GM19468 (cell line): ENCODE measurements at regions not wholly inside any gene's neighbourhood (a gene's known extent, or its start where the extent isn't known, plus 50 kb on each side); places are given as distances from the start of the nearest gene placed in this dataset.

Experiments
- ATAC-seq: cut with Tn5 transposase; IDR thresholded peaks from one replicate; pipeline ENCODE4 v1.9.1; 2021; ENCODE audit warnings: mild to moderate bottlenecking, moderate library complexity, moderate number of reproducible peaks; ENCODE audit not compliant: unreplicated experiment; ENCODE audit errors: extremely low read depth

DNA sequence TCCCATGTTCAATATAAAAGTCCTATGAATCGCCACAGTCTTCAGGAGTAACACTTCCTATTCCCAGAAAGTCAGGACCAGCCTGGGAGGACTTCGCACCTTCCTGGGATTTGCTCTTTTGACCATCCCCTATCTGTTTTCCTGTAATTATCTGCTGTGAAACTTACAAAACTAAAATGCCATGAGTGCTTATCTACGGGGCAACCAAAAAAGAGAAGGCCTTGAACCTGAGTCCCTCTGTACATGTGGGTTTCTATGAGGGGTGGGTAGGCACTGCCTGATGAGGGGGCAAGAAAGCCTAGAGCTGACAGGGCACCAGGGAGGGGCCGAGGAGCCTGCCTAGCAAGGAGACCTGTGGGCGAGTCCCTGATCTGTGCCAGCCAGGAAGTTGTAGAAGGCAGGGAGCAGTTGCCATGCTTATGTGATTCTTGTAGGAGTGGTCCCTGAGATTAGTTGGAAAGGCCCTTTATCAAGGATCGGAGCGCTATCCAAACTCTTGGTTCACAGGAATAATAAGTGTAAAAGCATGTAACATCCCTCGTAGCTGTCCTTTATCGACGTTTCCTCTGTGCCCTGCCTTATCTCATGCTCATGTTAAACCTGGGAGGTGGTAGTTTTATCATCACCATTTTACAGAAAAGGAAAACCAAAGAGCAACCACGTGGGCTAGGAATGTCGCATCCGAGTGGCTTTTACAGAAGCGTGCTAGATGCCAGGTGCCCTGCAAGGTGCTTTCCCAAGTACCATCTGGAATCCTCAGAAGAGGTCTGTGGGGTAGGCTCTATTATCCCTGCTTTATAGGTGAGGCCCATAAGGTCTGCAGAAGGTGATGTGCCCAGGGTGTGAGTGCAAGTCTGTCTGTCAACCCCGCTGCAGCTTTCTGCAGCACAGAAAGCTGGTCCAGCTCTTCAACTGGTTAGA lies 111.8 kb downstream of the B3GNT2 start:
- no peak for ATAC-seq

DNA sequence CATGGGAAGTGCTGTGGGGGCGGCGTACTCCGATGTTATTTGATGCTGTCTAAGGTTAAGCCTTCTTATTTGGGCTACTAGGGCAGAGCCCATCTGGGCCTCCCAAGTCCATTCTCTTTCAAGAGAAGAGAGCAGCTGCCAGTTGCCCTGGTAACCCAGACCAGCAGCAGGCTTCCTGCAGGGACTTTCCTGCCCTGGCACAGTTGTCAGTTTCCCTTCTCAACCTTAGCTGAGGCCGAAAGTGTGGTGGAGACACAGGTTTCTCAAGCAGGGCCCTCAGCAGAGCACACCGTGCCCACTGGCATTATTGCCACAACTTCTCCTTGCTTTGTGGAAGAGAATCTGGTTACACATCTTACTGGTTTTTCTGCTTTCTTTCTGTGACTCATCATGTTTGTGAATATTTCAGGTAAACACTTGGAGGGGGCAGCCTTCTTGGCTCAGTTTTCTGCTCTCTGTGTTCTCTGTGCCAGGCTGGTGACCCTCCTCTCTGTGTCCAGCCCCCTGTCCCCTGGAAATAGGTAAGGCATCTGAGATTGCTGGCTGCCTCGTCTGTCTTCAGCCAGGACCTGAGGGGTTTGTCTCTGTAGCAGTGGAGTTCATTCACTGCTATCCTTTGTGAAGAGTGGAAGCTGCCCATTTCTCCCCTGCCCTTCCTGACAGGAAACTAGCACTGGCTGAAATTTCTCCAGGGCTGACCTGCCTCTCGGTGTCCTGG lies 111.0 kb downstream of the B3GNT2 start:
- ATAC-seq: peak; percentile 11

DNA sequence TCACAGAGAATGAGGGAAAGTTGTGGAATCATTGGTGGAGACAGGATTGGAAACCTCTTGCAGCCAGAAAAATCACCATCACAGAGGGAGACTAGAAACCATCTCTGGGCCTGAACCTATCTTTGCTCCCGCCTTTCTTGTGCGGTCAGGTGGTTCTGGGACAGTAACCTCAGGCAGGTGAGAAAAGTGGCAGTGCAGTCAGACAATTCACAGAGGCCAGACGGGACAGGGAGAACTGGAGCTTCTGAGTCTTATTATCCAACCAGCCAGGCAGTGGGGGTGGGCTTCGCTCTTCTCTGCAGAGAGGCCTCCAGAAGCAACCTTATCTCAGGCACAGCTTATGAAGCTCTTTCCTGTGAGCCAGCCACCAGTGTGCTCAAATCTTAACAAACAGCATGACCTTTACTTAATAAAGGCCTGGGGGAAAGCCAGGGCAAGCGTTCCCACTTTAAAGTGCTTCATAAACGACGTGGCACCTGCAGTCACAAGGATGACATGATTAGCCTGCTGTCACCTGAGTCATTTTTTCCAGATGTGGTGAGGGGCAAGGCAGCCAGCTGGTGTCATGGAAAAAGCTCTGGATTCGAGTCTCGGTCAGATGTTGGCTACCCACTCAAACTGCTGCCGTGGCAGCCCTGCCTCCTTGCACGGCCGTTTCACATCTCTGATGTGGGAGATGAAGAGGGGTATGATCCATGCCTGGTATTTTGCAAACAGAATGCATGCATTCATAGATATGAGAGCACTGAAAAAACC lies 109.7 kb downstream of the B3GNT2 start:
- no peak for ATAC-seq

DNA sequence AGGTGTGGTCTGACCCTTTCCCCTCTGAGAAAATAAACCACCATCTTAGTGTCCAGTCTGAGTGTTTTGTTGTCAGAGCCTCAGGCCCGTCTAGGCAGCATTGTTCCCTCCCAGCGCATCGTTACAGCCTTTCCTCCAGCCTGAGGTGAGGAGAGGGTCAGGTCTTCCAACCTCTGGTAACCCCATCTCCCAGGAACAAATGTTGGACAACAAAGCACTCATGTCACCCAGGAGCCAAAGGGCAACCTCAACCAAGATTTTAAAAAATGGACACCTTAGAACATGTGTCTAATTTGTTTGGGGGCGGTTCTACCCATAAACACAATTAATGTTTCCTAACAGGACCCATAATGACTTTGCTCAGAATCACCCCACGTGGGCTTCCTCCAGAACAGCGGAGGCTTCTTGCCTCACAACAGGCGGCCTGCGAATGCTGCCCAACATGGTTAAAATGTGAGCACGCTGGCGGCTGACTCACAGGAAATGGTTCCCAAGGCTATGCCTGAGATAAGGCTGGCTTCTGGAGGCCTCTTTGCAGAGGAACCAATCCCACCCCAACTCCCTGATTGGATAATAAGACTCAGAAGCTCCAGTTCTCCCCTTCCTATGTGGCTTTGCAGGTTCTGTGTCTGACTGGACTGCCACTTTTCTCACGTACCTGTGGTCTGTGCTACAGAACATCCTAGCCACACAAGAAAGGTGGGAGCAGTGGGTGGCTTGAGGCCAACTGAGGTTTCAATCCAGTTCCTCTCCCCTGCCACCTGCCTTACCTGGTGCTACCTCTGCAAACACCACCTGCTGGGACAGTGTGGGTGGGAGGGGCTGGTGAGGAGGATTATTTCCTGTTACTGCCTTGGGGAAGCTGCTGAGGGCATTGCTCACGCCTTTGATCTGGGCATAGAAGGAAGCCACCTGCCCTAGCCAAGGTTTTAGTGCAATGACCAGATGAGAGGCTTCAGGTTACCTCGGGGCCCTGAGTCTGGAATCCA lies 108.8 kb downstream of the B3GNT2 start:
- no peak for ATAC-seq

DNA sequence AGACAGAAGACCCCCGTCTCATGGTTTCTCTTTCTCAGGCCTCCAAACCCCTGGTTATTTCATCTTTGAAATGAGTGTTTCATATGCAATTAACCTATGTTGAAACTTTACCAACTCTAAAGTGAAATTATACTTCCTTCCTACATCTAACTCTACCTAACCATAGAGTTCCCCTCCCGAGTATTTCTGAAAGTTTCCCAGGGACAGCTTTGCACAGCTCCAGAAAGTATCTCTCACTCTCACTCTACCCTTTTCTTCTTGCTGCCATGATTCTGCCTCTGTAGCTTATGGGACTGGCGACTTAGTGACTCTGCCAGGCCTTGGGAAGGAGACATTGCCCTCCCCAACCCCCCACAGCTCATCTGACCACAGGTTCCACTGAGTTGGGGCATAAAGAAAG lies 107.9 kb downstream of the B3GNT2 start:
- no peak for ATAC-seq

DNA sequence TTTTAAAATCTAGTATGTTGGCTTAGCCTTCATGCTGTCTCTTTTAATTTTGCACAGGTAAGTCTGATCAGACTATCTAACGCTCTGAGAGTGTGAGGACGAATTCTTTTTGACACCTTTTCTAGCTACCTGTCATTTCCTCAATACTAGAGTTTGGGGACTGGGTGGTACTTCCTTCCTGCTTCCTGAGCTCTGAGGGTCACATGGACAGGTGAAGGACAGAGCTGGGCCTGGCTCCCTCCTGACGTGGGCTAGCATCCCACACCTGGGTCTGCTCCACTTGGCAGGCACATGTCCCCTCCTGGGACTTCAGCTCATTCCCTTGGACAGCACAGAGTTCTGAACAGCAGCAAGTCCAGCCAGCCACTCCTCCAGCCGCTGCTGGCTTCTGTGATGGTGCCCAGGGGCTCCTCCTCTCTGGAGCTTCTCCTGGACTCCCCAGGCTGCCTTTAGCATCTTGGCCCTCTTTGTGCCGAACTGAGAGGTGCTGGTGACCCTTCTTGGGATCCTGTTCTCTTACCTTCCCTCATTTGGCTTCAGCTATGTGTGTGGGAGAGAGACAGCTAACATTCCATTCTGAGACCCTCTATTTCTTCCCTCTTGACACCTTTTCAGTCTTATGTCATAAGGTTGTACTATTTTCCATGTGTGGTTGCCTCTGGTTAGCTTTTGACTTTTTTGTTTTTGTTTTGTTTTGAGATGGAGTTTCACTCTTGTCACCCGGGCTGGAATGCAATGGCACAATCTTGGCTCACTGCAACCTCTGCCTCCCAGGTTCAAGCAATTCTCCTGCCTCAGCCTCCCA lies 106.9 kb downstream of the B3GNT2 start:
- no peak for ATAC-seq

DNA sequence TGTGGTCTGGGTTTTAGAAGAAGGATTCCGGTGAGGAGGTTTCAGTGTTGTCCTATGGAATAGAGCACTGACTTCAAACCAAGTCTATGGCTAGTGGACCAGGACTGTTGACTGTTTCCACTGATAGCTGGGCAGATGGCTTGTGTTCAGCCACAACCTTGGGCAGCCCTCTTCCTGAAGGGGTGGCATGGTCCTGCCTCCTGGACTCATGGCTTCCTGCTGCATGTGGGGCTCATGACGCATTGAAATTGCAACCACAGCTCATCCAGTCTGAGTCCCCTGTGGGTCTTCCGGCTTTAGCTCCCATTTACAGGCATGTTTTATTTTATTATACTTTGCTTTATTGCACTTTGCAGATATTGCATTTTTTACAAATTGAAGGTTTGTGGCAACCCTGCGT lies 105.0 kb downstream of the B3GNT2 start:
- no peak for ATAC-seq

DNA sequence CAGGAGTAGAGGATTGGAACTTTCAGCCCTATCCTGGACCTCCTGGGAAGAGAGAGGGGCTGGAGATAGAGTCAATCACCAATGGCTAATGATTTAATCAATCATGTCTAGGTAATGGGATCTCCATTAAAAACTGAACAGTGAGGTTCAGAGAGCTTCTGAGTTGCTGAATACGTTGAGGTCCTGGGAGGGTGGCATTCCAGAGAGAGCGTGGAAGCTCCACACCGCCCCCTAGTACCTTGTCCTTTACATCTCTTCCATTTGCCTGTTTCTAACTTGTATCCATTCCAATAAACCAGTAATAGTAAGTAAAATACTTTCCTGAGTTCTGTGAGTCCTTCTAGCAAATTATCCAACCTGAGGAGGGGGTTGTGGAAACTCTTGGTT lies 101.7 kb downstream of the B3GNT2 start:
- no peak for ATAC-seq

DNA sequence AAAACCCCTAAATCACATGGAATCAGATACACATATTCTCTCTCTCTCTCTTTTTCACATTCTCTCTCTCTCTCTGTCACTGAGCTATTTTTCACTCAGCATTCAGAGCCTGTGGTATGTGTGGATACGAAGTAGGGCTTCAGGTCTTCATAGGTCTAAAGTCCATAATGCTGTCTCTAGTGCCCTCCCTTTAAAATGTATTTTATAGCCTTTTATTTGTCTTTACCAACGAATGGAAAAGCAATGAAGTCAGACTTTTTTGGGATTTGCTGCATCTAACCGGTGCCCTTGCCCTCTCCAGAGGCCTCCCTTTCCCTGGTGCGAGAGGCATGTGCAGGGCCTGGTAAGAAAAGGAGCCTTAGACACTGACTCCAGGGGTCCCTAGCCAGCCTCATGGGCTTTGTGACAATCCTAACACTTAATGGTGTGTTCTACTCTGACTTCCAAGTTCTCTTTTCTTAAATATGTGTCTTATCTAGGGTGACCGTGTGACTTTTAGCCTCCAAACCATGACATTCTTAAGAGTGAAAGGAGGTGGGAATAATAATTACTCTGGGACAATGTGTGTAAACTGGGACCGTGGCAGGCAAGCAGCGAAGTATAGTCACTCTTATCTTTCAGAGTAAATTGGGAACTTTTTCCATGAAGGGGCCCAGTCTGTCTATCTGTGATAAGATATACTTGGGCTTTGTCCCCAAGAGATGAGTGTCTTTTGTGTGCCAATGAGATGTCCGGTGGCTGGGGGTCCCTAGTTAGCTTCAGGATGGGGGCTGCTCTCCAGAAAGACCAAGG lies 101.1 kb downstream of the B3GNT2 start:
- no peak for ATAC-seq

DNA sequence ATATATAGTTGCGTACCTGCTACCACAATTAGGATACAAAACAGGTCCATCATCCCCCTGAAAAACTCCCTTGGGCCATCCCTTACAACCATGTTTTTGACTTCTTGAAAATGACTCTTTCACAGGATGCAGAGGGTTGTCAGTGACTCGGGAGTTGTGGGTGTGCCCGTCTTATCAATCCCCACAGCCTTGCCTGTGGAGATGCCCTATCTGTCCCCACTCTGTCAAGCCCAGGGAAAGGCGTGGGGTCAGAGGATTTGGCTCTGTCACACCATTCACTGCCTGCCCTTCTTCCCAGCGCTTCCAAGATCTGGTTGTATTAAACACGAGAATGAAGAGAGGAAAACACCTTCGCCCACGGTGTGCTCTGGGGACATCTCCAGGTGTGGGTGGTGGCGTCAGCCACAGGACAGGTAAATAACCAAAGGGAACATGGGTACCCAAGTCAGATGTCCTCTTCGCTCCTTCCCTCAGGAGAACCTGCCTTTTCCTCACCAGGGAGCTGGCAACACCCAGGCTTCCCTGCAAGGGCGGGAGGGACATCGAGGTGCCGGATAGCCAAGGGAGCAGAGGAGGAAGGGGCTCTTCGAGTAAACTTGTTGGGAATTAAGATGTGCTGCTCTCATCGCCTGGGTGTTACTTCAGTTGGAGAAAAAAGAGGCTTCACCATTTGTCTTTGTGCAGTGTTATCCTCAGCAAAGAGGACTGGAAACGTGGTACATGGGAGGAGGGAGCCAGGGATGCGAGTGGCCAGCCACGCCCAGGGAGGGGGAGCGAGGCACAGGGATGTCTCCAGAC lies 100.3 kb downstream of the B3GNT2 start:
- ATAC-seq: no peak

DNA sequence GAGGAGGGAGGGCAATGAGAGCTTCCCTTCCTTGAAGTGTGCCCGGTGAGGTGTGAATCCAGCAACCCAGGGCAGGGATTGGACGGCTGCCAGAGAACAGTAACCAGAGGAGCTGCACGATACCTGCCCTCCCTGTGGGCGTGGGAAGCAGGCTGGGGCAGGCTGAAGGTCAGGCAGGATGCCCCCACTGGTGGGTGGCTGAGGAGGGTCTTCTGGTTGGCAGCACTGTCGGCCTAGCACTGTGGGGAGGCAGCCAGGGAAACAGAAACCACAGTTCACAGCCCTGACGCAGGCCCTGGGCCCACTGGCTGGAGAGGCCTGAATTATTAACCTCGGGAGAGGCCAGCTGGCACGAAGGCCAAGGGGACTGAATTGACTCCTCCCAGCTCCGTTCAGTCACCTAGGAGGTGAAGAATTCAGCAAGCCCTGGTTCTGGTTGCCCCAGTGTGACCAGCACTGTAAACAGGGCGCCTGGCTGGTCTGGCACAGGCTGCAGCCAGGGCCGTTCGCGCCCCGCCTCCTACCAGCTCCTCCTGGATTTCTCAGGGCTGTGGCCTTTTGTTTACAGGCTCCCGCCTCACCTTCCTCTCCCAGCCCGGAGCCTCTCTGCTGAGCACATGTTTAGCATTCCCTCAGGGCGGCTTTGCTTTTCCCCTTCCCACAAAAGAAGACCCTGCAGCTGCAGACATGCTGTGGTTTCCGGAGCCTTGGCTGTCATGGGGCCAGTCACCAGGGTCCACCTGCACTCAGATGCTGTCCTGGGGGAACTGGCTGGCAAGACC lies 97.8 kb downstream of the B3GNT2 start:
- peak; percentile 49 for ATAC-seq

DNA sequence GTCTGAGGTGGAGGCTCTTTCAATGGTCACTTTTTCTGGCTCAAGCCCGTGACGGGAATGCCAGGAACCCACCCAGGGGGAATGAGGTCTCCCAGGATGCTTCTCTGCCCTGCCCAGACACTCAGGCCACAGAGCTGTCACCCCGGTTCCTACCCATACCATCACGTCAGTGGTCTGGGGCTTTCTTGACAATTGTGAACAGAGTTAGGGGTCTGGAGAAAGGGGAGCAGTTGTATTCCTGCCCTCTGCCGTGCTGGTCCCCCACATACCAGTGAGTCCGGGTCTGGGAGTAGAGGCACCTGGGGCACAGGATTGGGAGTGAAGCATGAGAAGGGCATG lies 97.2 kb downstream of the B3GNT2 start:
- no peak for ATAC-seq

DNA sequence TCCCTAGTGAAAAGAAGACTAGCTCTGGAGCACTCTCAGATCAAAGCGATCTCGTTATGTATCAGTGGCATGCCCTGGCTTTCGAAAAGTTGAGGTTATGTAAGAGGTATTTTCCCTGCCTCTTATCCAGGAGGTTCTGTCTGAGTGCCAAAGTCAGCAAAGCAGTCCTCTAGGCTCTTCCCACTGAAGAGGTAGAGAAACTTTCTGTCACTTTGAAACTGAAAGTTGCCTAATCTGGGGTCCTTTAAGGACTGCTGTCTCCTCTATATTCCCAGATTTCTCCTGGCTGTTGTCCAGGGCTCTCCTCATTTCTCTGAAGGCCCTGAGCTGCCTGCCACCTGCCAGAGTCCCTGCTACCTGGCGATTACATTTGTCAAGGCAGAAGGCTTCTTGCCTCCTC lies 96.3 kb downstream of the B3GNT2 start:
- ATAC-seq: no peak

DNA sequence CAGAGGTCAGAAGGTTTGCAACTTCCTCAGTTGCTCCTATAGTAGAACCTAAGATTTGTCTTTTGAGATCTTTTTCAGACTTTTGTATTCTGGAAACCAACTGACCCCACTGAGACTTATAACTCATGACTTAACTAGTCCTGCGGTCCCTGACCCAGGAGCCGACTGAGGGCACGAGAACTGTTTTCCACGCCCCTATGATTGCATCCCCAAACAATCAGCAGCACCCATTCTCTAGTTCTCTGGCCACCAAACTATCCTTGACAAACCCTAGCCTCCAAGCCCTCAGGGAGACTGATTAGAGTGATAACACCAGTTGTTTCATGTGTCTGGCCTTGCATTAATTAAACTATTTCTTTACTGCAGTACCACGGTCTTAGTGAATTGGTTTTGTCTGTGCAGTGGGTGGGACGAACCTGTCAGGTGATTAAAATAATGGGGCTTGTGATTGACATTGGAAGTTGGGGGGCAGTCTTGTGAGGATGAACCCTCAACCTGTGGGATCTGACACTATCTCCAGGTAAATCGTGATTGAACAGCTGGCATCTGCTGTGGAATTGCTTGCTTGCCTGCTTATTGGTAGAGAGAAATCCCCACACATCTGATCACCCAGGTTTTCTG lies 95.7 kb downstream of the B3GNT2 start:
- ATAC-seq: no peak

DNA sequence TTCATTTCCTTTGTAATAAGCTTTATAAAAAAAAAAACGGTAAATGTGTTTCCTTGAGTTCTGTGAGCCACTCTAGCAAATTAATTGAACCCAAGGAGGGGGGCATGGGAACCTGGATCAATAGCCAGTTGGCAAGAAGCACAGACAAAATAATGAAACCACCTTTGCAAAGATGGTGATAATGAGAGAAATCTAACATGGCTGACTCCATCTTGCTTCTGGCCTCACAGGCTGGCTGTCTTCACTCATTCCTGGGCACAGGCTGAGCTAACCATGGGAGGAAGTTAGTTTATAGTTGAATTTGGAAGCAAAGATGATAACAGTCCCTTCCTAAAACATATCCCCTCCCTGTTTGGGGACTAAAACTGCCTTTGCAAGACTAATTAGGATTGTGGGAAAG lies 95.1 kb downstream of the B3GNT2 start:
- ATAC-seq: no peak
